ENCODE measurements at regions not wholly inside any gene's neighbourhood (a gene's known extent, or its start where the extent isn't known, plus 50 kb on each side); places are given as distances from the start of the nearest gene placed in this dataset.
"Not testable (repeated sequence)": the region's sequence is repeated elsewhere in the genome, so short reads cannot be mapped to it uniquely, and the experiment has no call there.

DNA sequence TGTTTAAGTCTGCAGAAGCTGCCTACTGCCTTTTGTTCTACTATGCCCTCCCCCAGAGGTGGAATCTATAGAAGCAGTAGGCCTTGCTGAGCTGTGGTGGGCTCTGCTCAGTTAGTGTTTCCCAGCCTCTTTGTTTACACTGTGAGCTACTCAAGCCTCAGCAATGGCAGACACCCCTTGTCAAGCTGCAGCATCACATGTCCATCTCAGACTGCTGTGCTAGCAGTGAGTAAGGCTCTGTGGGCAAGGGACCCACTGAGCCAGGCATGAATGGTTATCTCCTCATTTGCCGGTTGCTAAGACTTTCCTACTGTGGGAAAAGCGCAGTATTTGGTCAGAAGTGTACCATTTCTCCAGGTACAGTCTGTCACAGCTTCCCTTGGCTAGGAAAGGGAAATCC, 167.4 kb upstream of the IGFBP3 start:
- not testable (repeated sequence) for DNase-seq

- no peak for DNase-seq
Measured at GRCh38 chr7:46080595-46081159, 159.6 kb upstream of the IGFBP3 start.

GRCh38 chr7:46079421-46079820, 158.3 kb upstream of the IGFBP3 start:
- DNase-seq = no peak

DNA sequence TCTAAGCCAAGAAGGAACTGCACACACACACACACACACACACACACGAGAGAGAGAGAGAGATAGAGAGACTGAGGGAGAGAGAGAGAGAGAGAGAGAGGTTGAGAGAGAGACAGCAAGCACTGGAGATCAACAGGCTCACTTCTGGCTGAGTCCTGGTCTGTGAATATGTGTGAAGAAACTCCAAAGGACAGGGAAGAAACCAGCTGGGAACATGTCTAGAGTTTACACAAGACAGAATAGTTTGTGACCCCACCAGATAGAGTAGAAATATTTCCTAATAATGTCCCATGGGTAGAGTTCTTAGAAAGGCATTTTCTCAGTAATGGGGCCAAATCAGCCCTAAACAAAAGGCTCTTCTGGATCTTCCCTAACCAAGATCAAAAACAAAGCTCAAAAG, 155.5 kb upstream of the IGFBP3 start:
- DNase-seq = no peak

- DNase-seq = no peak
Measured at GRCh38 chr7:46072722-46073121, 151.7 kb upstream of the IGFBP3 start.

- no peak for DNase-seq
Measured at GRCh38 chr7:46071601-46072000, 150.5 kb upstream of the IGFBP3 start.

- DNase-seq = no peak
Measured at GRCh38 chr7:46071076-46071475, 150.0 kb upstream of the IGFBP3 start.

- DNase-seq = no peak
Measured at GRCh38 chr7:46068159-46068558, 147.1 kb upstream of the IGFBP3 start.

DNA sequence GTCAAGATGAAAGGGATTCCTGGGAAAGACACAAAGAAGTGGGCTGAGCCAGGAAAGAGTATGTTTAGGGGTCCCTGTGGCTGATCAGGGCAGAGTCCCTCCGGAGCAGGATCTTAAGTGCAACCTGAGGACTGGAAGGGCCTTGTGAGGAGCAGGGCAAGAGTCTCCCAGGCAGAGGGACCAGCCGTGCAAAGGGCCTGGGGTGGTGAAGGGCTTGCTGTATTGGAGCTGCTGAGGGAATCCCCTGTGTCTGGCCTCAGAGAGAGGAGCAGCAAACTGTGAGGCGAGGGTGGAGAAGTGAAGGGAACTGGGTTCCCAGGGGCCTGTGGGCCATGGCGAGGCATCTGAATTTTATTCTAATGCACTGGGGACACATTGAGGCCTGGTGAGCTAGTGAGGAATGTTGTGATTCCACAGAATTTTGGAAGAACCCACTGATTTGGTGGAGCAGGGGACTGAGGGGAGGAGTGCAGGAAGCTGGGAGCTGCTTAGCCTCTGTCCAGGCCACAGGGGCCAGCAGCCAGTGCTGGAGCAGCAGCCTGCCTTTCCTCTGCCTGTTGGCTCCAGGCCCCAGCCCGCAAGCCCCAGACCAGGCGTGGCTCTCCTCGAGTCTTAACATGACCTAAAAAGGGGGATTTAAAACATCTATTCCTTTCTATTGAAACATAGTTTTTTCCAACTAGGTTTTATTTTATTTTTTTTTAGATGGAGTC, 138.4 kb upstream of the IGFBP3 start:
- DNase-seq = no peak

DNA sequence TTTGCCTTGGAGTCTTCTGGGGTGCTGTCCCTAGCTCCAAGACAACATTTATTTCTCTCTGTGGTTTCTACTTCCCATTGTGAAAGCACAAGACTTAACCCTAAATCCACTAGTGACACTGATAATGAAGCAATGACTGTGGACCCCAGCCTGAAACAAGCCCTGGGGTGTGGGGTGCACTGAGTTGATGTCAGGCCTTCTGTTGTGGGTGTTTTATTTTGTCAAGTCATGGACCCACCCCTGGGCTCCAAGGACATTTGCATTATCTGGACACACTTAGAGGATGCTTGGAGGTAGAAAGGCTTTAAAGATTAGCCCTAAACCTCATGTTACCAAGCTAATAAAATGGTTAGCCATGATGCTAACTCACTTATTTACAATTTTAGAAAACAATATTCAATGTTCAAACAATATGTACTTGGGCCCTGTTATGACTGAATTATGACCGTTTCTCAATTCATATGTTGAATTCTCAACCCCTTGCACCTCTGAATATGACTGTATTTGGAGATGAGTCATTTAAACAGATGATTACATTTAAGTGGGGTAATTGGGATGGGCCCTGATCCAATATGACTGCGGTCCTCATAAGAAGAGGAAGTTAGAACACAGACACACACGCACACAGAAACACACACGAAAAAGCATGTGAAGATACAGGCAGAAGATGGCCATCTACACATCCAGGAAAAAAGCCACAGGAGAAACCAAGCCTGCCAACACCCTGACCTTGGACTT, 137.2 kb upstream of the IGFBP3 start:
- no peak for DNase-seq

DNA sequence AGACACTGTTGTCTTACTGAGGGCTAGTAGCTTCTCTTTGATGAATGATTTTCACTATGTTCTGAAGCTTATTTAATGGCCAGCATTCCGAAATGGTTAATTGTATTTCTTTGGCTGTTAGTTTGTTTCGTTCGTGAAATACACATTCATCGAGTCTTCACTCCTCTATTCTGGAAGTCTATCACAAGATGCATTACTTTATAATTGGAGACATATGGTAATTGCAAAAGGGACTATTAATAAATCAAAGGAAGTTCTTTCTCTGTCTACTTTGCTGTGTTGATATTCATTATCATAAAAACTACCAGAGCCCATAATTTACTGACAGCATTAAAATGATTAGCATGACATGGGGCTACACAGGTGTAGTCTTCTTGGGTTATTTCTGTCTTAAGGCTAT, 133.8 kb upstream of the IGFBP3 start:
- DNase-seq = no peak

GRCh38 chr7:46054272-46054671, 133.2 kb upstream of the IGFBP3 start:
- no peak for DNase-seq

DNA sequence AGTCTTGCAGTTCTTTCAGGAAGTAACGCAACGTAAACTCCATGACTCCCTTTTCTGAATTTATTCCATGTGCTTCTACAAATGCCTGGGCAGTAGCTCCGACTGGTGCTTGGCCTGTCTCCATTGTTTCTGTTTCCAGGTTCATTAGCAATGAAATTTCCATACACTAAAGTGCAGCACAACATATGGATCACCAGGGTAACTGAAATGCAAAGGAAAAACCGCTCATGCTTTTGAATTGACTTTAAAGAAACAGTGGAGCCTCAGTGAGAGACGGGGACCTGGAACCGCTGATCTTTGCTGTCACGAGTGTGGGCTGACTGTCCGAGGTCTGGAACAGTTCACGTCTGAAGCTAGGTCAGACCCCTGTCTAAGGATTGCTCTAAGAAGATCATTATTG, 126.5 kb upstream of the IGFBP3 start:
- DNase-seq = no peak

- not testable (repeated sequence) for DNase-seq
Measured at GRCh38 chr7:46043338-46043737, 122.3 kb upstream of the IGFBP3 start.

DNA sequence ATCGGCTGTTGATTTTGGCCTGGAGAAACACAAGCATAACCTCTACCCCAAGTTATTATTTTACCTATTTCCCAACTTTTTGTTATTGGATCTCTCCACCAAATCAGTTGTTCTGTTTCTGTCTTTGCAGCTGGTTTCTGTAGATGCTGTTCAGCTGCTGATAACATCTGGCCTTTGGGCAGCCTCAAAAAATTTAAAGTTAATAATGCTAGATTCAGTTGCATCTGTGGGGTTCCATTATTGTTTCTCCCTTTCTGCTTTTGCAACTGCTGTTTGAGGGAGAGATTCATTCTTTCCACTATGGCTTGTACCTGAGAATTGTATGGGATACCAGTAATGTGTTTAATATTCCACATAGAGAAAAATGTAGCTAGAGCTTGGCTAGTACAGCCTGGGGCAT, 118.7 kb upstream of the IGFBP3 start:
- DNase-seq = not testable (repeated sequence)

DNA sequence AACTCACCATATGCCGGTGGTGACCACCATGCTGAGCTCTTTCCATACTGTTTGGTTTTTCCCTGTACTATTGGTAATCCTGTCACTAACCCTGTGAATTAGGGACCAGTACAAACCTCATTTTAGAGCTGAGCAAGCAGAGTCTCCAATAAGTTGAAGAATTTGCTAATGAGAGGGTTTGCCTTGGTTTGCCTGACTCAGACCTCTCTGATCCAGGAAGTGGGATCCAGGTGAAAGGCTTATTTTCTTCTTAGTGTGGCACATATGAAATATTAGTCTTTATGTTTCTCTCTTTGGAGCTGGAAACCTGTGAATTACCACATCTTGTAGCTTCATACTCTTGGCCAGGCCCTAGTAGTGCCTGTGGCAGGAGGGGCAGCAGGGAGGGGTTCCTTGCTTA, 114.1 kb upstream of the IGFBP3 start:
- DNase-seq = no peak

DNA sequence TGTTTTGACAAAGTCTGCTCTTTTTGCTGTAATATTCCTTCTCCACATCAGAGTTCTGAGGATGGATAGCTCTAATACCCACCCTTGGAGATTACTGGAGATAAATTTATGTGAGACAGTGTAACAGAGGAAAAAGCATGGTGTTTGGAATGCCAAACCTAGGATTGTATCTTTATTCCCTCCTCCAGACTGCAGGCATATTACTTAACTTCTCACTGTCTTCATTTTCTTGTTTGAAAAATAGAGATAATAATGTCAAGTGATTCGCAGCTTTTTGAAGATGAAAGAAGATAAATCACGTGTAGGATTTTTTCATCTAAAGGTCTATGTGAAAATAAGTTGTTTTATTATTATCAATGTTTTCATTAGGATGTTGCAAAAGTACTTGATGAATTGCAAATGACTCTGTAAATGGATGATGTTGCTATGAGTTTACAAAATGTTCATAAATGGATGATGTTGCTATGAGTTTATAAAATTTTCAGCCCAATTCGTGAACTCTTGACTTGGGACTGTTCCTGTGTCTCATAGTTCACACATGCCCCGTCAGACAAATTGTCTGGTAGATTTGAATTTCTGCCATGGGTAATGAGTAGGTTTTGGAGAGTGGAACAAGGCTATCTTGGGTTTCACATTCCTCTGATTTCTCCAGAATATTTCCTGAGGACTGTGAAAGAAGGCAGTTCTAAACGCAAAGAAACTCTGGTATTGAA, 113.1 kb upstream of the IGFBP3 start:
- no peak for DNase-seq

GRCh38 chr7:46033592-46033991, 112.5 kb upstream of the IGFBP3 start:
- no peak for DNase-seq

- no peak for DNase-seq
Measured at GRCh38 chr7:46032942-46033341, 111.9 kb upstream of the IGFBP3 start.

- no peak for DNase-seq
Measured at GRCh38 chr7:46032353-46032752, 111.3 kb upstream of the IGFBP3 start.

- DNase-seq = no peak
Measured at GRCh38 chr7:46029111-46029704, 108.1 kb upstream of the IGFBP3 start.

DNA sequence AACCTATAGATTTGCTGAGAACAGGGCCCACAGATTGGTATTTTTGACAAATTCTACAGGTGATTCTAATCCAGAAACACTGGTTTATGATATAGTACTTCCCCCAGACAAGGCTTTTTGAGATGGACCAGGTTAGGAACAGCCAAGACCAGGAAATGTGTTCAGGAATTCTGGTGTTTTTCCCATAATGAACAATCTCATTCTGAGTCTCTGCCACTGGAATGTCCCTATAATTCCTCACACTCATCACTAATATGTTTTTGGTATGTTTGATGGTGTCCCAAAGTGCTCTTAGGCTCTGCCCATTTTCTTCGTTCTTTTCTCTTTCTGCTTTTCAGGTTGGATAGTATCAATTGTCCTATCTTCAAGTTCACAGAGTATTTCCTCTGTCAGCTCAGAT, 107.2 kb upstream of the IGFBP3 start:
- DNase-seq = no peak

DNA sequence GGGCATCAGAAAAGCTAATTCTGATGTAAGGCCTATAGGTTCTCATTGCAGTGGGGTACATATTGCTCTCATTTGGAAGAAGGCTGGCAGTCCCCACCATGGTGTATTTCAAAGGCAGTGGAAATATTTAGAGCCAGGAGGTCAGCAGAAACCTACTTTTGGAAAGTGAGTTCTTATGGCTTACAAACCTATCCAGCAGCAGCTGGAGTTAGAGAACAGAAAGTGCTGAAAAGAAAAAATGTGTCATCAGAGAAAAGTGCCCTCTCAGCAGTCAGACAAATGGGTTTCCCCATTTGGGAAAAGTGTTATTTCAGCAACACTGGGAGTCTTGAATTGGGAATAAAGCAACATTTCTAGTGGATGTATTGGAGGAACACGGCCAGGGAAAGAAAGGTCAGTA, 105.7 kb upstream of the IGFBP3 start:
- DNase-seq = no peak
